A673 (cell line): ENCODE measurements at regions not wholly inside any gene's neighbourhood (a gene's known extent, or its start where the extent isn't known, plus 50 kb on each side); places are given as distances from the start of the nearest gene placed in this dataset.

Source experiments
- BruUV-seq: library from RNA; stranded (reverse); fragments of 400-500 nt; replicated peaks from 2 replicates; lab custom pipeline; 2021; lab: Mats Ljungman, UMichigan
- CTCF ChIA-PET: fragments of 300-600 bp; sonication (Branson Sonifier 250); formaldehyde crosslinking; loops from one replicate; lab custom pipeline; 2022; ENCODE audit warnings: antibody characterized with exemption; lab: Charles Lee
- POLR2A ChIA-PET: fragments of 300-600 bp; sonication (Branson Sonifier 250); formaldehyde crosslinking; loops from one replicate; lab custom pipeline; 2022; ENCODE audit warnings: antibody characterized with exemption; ENCODE audit not compliant: low non-redundant PET; lab: Charles Lee
- DNase-seq: peaks from one replicate; pipeline ENCODE4 v3.0.0-alpha.2; 2015; ENCODE audit warnings: low spot score
- H3K27ac ChIP-seq: fragments of 200-600 bp; sonication (generic); 2 replicates; pipeline ENCODE4 v1.5.1; 2016; ENCODE audit warnings: mixed run types, low read depth, mild to moderate bottlenecking, mixed read lengths, antibody characterized with exemption, low read length; ENCODE audit not compliant: poor library complexity, severe bottlenecking
- H3K27me3 ChIP-seq: fragments of 200-600 bp; sonication (generic); replicated peaks from 2 replicates; pipeline ENCODE4 v1.6.1; 2017; ENCODE audit warnings: mixed run types, low read depth, mild to moderate bottlenecking, mixed read lengths, antibody characterized with exemption, low read length; ENCODE audit not compliant: insufficient read depth, poor library complexity
- H3K36me3 ChIP-seq: fragments of 200-600 bp; sonication (generic); 2 replicates; pipeline ENCODE4 v1.6.1; 2016; ENCODE audit warnings: mixed run types, mild to moderate bottlenecking, mixed read lengths, antibody characterized with exemption, low read length; ENCODE audit not compliant: insufficient read depth, poor library complexity, severe bottlenecking
- H3K4me1 ChIP-seq: fragments of 200-600 bp; sonication (generic); 2 replicates; pipeline ENCODE4 v1.6.1; 2017; ENCODE audit warnings: mixed run types, mild to moderate bottlenecking, mixed read lengths, antibody characterized with exemption, low read length; ENCODE audit not compliant: insufficient read depth, poor library complexity, severe bottlenecking
- H3K4me3 ChIP-seq: fragments of 200-600 bp; sonication (generic); 2 replicates; pipeline ENCODE4 v1.5.1; 2016; ENCODE audit warnings: low read depth, mixed run types, mild to moderate bottlenecking, mixed read lengths, low read length; ENCODE audit not compliant: poor library complexity, severe bottlenecking
- H3K9me3 ChIP-seq: fragments of 200-600 bp; sonication (generic); 2 replicates; pipeline ENCODE4 v1.6.1; 2016; ENCODE audit warnings: mixed run types, low read depth, mild to moderate bottlenecking, mixed read lengths, antibody characterized with exemption, low read length; ENCODE audit not compliant: poor library complexity, severe bottlenecking
- CTCF ChIP-seq: fragments of 300-800, 200-600 bp; sonication (generic); conservative IDR thresholded peaks from 2 replicates; pipeline ENCODE4 v1.5.1; 2017; ENCODE audit warnings: low read depth, mild to moderate bottlenecking, antibody characterized with exemption, low read length, moderate library complexity, mixed read lengths
- EZH2 ChIP-seq: fragments of 200-600 bp; sonication (generic); IDR thresholded peaks from 2 replicates; pipeline ENCODE4 v1.6.1; 2017; ENCODE audit warnings: borderline replicate concordance, low read depth, mild to moderate bottlenecking, mixed read lengths, antibody characterized with exemption, low read length; ENCODE audit not compliant: poor library complexity, severe bottlenecking
- intact Hi-C: fragments of 100-400 bp; cut with micrococcal nuclease; formaldehyde crosslinking; loops from one replicate; pipeline ENCODE4 v1.10.0; 2022; ENCODE audit not compliant: unreplicated experiment

- no peak for DNase-seq
- no peak overlapping the region for H3K4me3 ChIP-seq
- no peak overlapping the region for H3K27ac ChIP-seq
- H3K36me3 ChIP-seq: no peaks in the 10 kb centered on the region
- TF ChIP-seq EZH2 (no peak), CTCF (no peak)
- ChIA-PET CTCF (interaction anchor here (0.6 kb wide), 1 partner anchor 262 kb away, joined by 3 read pairs; no protein-coding TSS in a partner anchor), POLR2A (no interaction called here)
- intact Hi-C loops: loop anchor here (5.0 kb wide), 1 partner anchor 154 kb away; the partner anchor contains the start of gene SIPA1L1
- no peaks in the 10 kb centered on the region for H3K27me3 ChIP-seq
- H3K4me1 ChIP-seq: peaks cover 34% of the 10 kb centered on the region
- BruUV-seq: no TSS peak
- H3K9me3 ChIP-seq: no peaks in the 10 kb centered on the region
Observed at GRCh38 chr14:71475916-71476315, 456.3 kb upstream of the RGS6 start.

DNA sequence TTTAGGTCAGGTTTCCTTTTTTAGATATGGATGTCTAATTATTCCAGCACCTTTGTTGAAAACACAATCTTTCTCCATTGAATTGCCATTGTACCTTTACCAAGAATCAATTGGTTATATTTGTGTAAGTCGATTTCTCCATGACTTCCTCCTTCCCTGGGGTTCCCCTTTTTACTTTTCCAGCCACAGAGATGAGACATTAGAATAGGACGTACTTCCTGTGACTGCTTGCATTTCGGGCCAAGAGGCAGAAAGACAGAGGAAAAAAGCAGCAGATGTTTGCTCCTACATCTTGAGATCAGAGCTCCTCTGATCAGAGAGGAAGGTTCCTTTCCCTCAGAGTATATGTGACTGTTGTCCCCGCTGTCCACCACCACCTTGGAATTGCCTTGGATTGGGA lies 453.7 kb upstream of the RGS6 start:
- CTCF ChIA-PET: no interaction called here

GRCh38 chr14:71481021-71481654 lies 451.1 kb upstream of the RGS6 start:
- no TSS peak for BruUV-seq

More for the DNA sequence above, 453.7 kb upstream of the RGS6 start:
- no peak for DNase-seq
- TF ChIP-seq EZH2 (no peak), CTCF (no peak)
- intact Hi-C loops: loop anchor here (5.0 kb wide), 1 partner anchor 156 kb away; the partner anchor contains the start of gene SIPA1L1
- Histone ChIP-seq H3K27me3 (no peaks in the 10 kb centered on the region), H3K4me3 (no peak overlapping the region), H3K4me1 (peaks cover 44% of the 10 kb centered on the region), H3K9me3 (no peaks in the 10 kb centered on the region), H3K27ac (no peak overlapping the region), H3K36me3 (no peaks in the 10 kb centered on the region)
- BruUV-seq: no TSS peak
- POLR2A ChIA-PET: no interaction called here

More at GRCh38 chr14:71481021-71481654, 451.1 kb upstream of the RGS6 start:
- no peaks in the 10 kb centered on the region for H3K9me3 ChIP-seq
- ChIA-PET POLR2A (no interaction called here), CTCF (no interaction called here)
- no peak overlapping the region for H3K27ac ChIP-seq
- H3K4me3 ChIP-seq: no peak overlapping the region
- no peak for DNase-seq
- H3K27me3 ChIP-seq: no peaks in the 10 kb centered on the region
- TF ChIP-seq EZH2 (no peak), CTCF (no peak)
- intact Hi-C loops: no loop called here
- H3K4me1 ChIP-seq: peaks cover 30% of the 10 kb centered on the region
- no peaks in the 10 kb centered on the region for H3K36me3 ChIP-seq
